ENCODE measurements at regions not wholly inside any gene's neighbourhood (a gene's known extent, or its start where the extent isn't known, plus 50 kb on each side); places are given as distances from the start of the nearest gene placed in this dataset.

DNA sequence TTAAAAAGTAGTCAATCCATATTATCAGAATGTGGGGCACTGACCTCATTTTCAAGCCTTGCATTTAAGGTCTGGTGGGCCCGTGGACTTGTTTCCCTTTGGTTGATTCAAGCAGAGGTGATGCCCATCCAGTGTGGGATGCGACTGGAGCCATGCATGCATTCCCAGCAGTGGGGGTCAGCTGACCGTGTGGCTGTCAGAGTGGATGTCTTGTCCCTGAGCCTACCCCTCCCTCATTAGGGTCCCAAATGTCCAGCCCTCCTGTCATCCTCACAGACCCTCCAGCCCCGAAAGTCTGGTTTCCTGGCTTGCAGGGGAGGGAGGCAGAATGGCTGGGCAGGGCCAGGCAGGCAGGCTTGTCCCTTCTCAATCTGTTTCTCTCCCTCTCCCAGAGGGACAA, 67.3 kb upstream of the SH3RF3 start:
- Histone ChIP-seq H3K4me2 (ENCODE audit: low read length) (no peak overlapping the region), H2BK5ac (ENCODE audit: low read length) (no peak overlapping the region), H2BK120ac (ENCODE audit: low read depth, low read length) (no peak overlapping the region), H3K36me3 (ENCODE audit: control insufficient read depth, insufficient read depth, low read length) (no peaks in the 10 kb centered on the region), H3K56ac (ENCODE audit: low read length) (no peak overlapping the region), H3K4ac (ENCODE audit: low read depth, low read length) (no peak overlapping the region), H3K27ac (ENCODE audit: low read depth, low read length) (no peak overlapping the region), H3K79me1 (ENCODE audit: low read length) (no peaks in the 10 kb centered on the region), H3K4me1 (ENCODE audit: control insufficient read depth, low read depth, low read length) (no peaks in the 10 kb centered on the region), H3K9ac (ENCODE audit: low read length) (no peak overlapping the region), H4K8ac (ENCODE audit: low read depth, low read length) (no peak overlapping the region), H3K79me2 (ENCODE audit: control insufficient read depth, insufficient read depth, low read length) (no peaks in the 10 kb centered on the region), H3K18ac (ENCODE audit: low read length) (no peak overlapping the region), H3K4me3 (ENCODE audit: low read length) (no peak overlapping the region), H2BK15ac (replicated peaks; ENCODE audit: low read depth) (no peak overlapping the region), H3K27me3 (ENCODE audit: insufficient read depth, low read length, poor library complexity) (no peaks in the 10 kb centered on the region), H2AK5ac (ENCODE audit: low read length) (no peak overlapping the region), H4K5ac (ENCODE audit: low read length) (no peak overlapping the region), H3K23ac (ENCODE audit: low read length) (no peak overlapping the region)
- WGBS (ENCODE audit: extremely low coverage, insufficient coverage, low lambda C conversion rate), result no CpG with 5 or more reads among the region's 4 CpGs
- DNase-seq, result no peak

DNA sequence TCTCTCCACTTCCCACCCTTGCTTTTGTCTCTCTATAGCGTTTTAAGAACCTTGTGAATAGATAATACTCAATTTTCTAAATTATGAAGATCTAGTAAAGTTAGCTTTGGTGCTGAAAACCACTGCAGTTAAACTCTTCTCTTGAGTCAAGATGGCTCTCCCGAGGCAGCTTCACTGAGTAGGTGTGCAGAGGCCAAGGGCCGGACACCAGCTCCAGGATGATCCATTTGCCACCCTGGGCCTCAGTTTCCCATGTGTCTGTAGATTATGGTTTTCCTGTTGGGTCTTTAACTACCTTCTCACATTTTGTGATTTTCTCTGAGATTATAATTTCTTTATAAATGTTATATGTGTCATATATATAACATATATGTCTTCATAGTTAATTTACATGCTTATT, 68.5 kb upstream of the SH3RF3 start:
- no peak overlapping the region for H3K18ac ChIP-seq (ENCODE audit: low read length)
- H4K8ac ChIP-seq (ENCODE audit: low read depth, low read length), result no peak overlapping the region
- H2AK5ac ChIP-seq (ENCODE audit: low read length), result no peak overlapping the region
- no peak overlapping the region for H4K5ac ChIP-seq (ENCODE audit: low read length)
- H3K79me1 ChIP-seq (ENCODE audit: low read length), result no peaks in the 10 kb centered on the region
- no peak overlapping the region for H2BK5ac ChIP-seq (ENCODE audit: low read length)
- no CpG with 5 or more reads among the region's 3 CpGs for WGBS (ENCODE audit: extremely low coverage, insufficient coverage, low lambda C conversion rate)
- H2BK15ac ChIP-seq (replicated peaks; ENCODE audit: low read depth), result no peak overlapping the region
- no peaks in the 10 kb centered on the region for H3K36me3 ChIP-seq (ENCODE audit: control insufficient read depth, insufficient read depth, low read length)
- no peak overlapping the region for H3K23ac ChIP-seq (ENCODE audit: low read length)
- no peak overlapping the region for H2BK120ac ChIP-seq (ENCODE audit: low read depth, low read length)
- H3K4me1 ChIP-seq (ENCODE audit: control insufficient read depth, low read depth, low read length), result no peaks in the 10 kb centered on the region
- no peak overlapping the region for H3K4me2 ChIP-seq (ENCODE audit: low read length)
- H3K27me3 ChIP-seq (ENCODE audit: insufficient read depth, low read length, poor library complexity), result no peaks in the 10 kb centered on the region
- H3K4me3 ChIP-seq (ENCODE audit: low read length), result no peak overlapping the region
- no peak overlapping the region for H3K4ac ChIP-seq (ENCODE audit: low read depth, low read length)
- H3K56ac ChIP-seq (ENCODE audit: low read length), result no peak overlapping the region
- no peaks in the 10 kb centered on the region for H3K79me2 ChIP-seq (ENCODE audit: control insufficient read depth, insufficient read depth, low read length)
- no peak overlapping the region for H3K9ac ChIP-seq (ENCODE audit: low read length)
- H3K27ac ChIP-seq (ENCODE audit: low read depth, low read length), result no peak overlapping the region
- no peak for DNase-seq

DNA sequence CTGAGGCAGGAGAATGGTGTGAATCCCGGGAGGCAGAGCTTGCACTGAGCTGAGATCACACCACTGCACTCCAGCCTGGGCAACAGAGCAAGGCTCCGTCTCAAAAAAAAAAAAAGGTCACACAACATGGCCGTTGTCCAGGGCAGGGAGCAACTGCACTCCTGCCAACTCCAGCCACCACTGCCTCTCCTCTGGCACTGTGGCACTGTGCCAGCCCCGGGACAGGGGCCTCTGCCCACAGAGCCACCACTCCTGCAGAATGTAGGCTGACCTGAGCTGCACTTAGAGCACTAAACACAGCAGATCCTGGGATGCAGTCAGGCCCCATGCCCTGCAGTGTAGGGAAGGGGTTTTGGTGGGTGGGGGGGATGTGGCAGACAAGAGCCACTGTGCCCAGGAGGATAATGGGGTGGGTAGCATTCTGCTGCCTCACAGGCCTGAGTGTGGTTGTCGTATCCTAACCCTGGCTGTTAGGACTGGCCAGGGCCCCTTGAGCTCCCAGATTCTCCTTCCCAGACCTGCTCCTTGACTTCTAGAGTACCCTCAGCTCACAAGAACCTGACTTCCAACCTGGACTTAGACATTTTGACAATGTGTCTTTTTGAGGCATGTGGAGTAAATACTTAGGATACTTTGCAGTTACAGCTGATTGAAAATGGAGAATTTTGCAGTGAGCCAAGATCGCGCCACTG, 69.4 kb upstream of the SH3RF3 start:
- Histone ChIP-seq H3K23ac (ENCODE audit: low read length) (no peak overlapping the region), H3K36me3 (ENCODE audit: control insufficient read depth, insufficient read depth, low read length) (no peaks in the 10 kb centered on the region), H3K9ac (ENCODE audit: low read length) (no peak overlapping the region), H2BK15ac (replicated peaks; ENCODE audit: low read depth) (no peak overlapping the region), H3K4me3 (ENCODE audit: low read length) (no peak overlapping the region), H3K4me1 (ENCODE audit: control insufficient read depth, low read depth, low read length) (no peaks in the 10 kb centered on the region), H3K79me1 (ENCODE audit: low read length) (no peaks in the 10 kb centered on the region), H3K27ac (ENCODE audit: low read depth, low read length) (no peak overlapping the region), H4K8ac (ENCODE audit: low read depth, low read length) (no peak overlapping the region), H4K5ac (ENCODE audit: low read length) (no peak overlapping the region), H3K4me2 (ENCODE audit: low read length) (no peak overlapping the region), H3K56ac (ENCODE audit: low read length) (no peak overlapping the region), H3K4ac (ENCODE audit: low read depth, low read length) (no peak overlapping the region), H3K27me3 (ENCODE audit: insufficient read depth, low read length, poor library complexity) (no peaks in the 10 kb centered on the region), H3K79me2 (ENCODE audit: control insufficient read depth, insufficient read depth, low read length) (no peaks in the 10 kb centered on the region), H3K18ac (ENCODE audit: low read length) (no peak overlapping the region), H2BK5ac (ENCODE audit: low read length) (no peak overlapping the region), H2AK5ac (ENCODE audit: low read length) (no peak overlapping the region), H2BK120ac (ENCODE audit: low read depth, low read length) (no peak overlapping the region)
- WGBS (ENCODE audit: extremely low coverage, insufficient coverage, low lambda C conversion rate), result no CpG with 5 or more reads among the region's 7 CpGs
- DNase-seq, result no peak

DNA sequence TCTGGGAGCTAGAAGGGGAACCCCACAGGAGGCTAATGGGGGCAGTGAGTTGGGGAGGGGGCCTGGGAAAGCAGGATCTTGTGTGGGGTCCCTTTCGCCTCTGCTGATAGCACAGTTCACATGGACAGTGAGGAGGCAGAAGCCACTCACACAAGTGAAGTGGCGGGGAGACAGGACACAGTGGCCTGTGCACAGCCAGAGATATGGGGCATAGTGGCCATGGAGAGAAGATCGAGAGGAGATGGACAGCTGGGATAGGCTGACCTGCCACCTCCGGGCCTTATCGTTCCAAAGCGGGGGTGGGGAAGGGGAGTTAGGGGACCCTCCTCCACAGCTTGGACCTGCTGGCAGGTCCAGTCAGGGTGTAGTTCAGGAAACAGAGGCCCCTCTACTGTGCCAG, 69.8 kb upstream of the EDAR start:
- H3K27me3 ChIP-seq (ENCODE audit: insufficient read depth, low read length, poor library complexity), result no peaks in the 10 kb centered on the region
- no peak overlapping the region for H3K18ac ChIP-seq (ENCODE audit: low read length)
- no peak overlapping the region for H2BK120ac ChIP-seq (ENCODE audit: low read depth, low read length)
- H3K79me2 ChIP-seq (ENCODE audit: control insufficient read depth, insufficient read depth, low read length), result no peaks in the 10 kb centered on the region
- H3K4me3 ChIP-seq (ENCODE audit: low read length), result no peak overlapping the region
- H4K5ac ChIP-seq (ENCODE audit: low read length), result no peak overlapping the region
- no peaks in the 10 kb centered on the region for H3K79me1 ChIP-seq (ENCODE audit: low read length)
- H2BK15ac ChIP-seq (replicated peaks; ENCODE audit: low read depth), result no peak overlapping the region
- no peak overlapping the region for H3K4ac ChIP-seq (ENCODE audit: low read depth, low read length)
- no CpG with 5 or more reads among the region's 6 CpGs for WGBS (ENCODE audit: extremely low coverage, insufficient coverage, low lambda C conversion rate)
- no peaks in the 10 kb centered on the region for H3K4me1 ChIP-seq (ENCODE audit: control insufficient read depth, low read depth, low read length)
- H3K9ac ChIP-seq (ENCODE audit: low read length), result no peak overlapping the region
- no peak overlapping the region for H3K23ac ChIP-seq (ENCODE audit: low read length)
- no peak overlapping the region for H2AK5ac ChIP-seq (ENCODE audit: low read length)
- H3K36me3 ChIP-seq (ENCODE audit: control insufficient read depth, insufficient read depth, low read length), result no peaks in the 10 kb centered on the region
- H3K56ac ChIP-seq (ENCODE audit: low read length), result no peak overlapping the region
- H4K8ac ChIP-seq (ENCODE audit: low read depth, low read length), result no peak overlapping the region
- H2BK5ac ChIP-seq (ENCODE audit: low read length), result no peak overlapping the region
- H3K4me2 ChIP-seq (ENCODE audit: low read length), result no peak overlapping the region
- DNase-seq, result no peak
- no peak overlapping the region for H3K27ac ChIP-seq (ENCODE audit: low read depth, low read length)

DNA sequence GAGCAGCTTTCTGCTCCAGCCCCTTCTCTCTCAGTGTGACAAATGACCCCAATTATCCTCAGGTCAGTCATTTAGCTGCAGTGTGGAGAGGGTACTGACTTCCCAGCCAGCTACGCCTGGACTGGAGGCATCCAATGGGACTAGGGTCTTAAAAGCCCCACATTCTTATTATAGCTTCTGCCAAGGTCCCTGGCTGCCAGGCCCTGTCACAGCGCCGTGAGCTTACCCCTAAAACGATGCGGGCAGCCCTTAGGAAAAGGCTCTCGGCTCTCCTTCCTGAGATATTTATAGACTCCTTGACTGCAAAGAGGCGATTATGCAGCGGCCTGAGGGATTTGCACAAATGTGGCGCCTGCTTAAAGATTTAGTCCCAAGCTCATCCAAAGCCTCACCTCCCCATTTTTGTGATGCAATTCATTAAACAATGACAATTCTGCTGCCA, 69.2 kb upstream of the EDAR start:
- H3K18ac ChIP-seq (ENCODE audit: low read length), result no peak overlapping the region
- no peaks in the 10 kb centered on the region for H3K79me1 ChIP-seq (ENCODE audit: low read length)
- H3K4ac ChIP-seq (ENCODE audit: low read depth, low read length), result no peak overlapping the region
- H3K23ac ChIP-seq (ENCODE audit: low read length), result no peak overlapping the region
- no peaks in the 10 kb centered on the region for H3K27me3 ChIP-seq (ENCODE audit: insufficient read depth, low read length, poor library complexity)
- no peak overlapping the region for H2BK5ac ChIP-seq (ENCODE audit: low read length)
- no peak overlapping the region for H3K27ac ChIP-seq (ENCODE audit: low read depth, low read length)
- no peak overlapping the region for H3K56ac ChIP-seq (ENCODE audit: low read length)
- H3K4me1 ChIP-seq (ENCODE audit: control insufficient read depth, low read depth, low read length), result no peaks in the 10 kb centered on the region
- WGBS (ENCODE audit: extremely low coverage, insufficient coverage, low lambda C conversion rate), result no CpG with 5 or more reads among the region's 9 CpGs
- no peak overlapping the region for H2BK15ac ChIP-seq (replicated peaks; ENCODE audit: low read depth)
- no peak overlapping the region for H4K8ac ChIP-seq (ENCODE audit: low read depth, low read length)
- H4K5ac ChIP-seq (ENCODE audit: low read length), result no peak overlapping the region
- H3K9ac ChIP-seq (ENCODE audit: low read length), result no peak overlapping the region
- H3K79me2 ChIP-seq (ENCODE audit: control insufficient read depth, insufficient read depth, low read length), result no peaks in the 10 kb centered on the region
- DNase-seq, result no peak
- H2AK5ac ChIP-seq (ENCODE audit: low read length), result no peak overlapping the region
- H2BK120ac ChIP-seq (ENCODE audit: low read depth, low read length), result no peak overlapping the region
- no peak overlapping the region for H3K4me3 ChIP-seq (ENCODE audit: low read length)
- H3K4me2 ChIP-seq (ENCODE audit: low read length), result no peak overlapping the region
- H3K36me3 ChIP-seq (ENCODE audit: control insufficient read depth, insufficient read depth, low read length), result no peaks in the 10 kb centered on the region

DNA sequence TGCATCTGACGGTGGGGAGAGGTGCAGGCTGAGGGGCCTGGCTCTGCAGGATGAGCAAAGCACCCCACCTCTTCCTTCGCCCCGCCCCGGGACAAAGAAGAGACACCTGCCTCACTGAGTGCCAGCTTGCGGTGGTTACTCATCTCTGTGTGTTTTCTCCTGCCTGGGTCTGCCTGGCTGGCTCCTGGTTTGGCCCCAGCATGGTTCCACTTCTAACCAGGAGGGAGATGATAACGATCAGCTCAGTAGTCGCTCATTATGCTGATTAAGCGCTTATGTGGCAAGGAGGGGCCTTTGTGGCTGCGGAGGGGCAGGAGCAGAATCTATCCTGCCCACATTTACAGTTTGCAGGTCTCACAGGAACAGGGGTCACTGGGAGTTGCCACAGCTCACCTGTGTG, 68.7 kb upstream of the EDAR start:
- Histone ChIP-seq H3K79me2 (ENCODE audit: control insufficient read depth, insufficient read depth, low read length) (no peaks in the 10 kb centered on the region), H3K9ac (ENCODE audit: low read length) (no peak overlapping the region), H3K4ac (ENCODE audit: low read depth, low read length) (no peak overlapping the region), H2BK120ac (ENCODE audit: low read depth, low read length) (no peak overlapping the region), H3K56ac (ENCODE audit: low read length) (no peak overlapping the region), H2BK15ac (replicated peaks; ENCODE audit: low read depth) (no peak overlapping the region), H3K27me3 (ENCODE audit: insufficient read depth, low read length, poor library complexity) (no peaks in the 10 kb centered on the region), H3K4me1 (ENCODE audit: control insufficient read depth, low read depth, low read length) (no peaks in the 10 kb centered on the region), H3K36me3 (ENCODE audit: control insufficient read depth, insufficient read depth, low read length) (no peaks in the 10 kb centered on the region), H3K4me3 (ENCODE audit: low read length) (no peak overlapping the region), H2AK5ac (ENCODE audit: low read length) (no peak overlapping the region), H3K79me1 (ENCODE audit: low read length) (no peaks in the 10 kb centered on the region), H4K5ac (ENCODE audit: low read length) (no peak overlapping the region), H3K4me2 (ENCODE audit: low read length) (no peak overlapping the region), H2BK5ac (ENCODE audit: low read length) (no peak overlapping the region), H3K23ac (ENCODE audit: low read length) (no peak overlapping the region), H4K8ac (ENCODE audit: low read depth, low read length) (no peak overlapping the region), H3K18ac (ENCODE audit: low read length) (no peak overlapping the region), H3K27ac (ENCODE audit: low read depth, low read length) (no peak overlapping the region)
- DNase-seq, result no peak
- WGBS (ENCODE audit: extremely low coverage, insufficient coverage, low lambda C conversion rate), result no CpG with 5 or more reads among the region's 9 CpGs
